ENCODE measurements at regions not wholly inside any gene's neighbourhood (a gene's known extent, or its start where the extent isn't known, plus 50 kb on each side); places are given as distances from the start of the nearest gene placed in this dataset.
"Not testable (repeated sequence)": the region's sequence is repeated elsewhere in the genome, so short reads cannot be mapped to it uniquely, and the experiment has no call there.

- WGBS, result 93% methylated on average over 7 of the region's 7 CpGs
- intact Hi-C loops (cut with DNase I), result no loop called here
These were observed 71.5 kb downstream of the BTBD3 start for GRCh38 chr20:11989018-11989771.

GRCh38 chr20:11992426-11992825 is 74.7 kb downstream of the BTBD3 start:
- Histone ChIP-seq H3K27ac (no peak overlapping the region), H3K4me1 (replicated peaks) (no peaks in the 10 kb centered on the region), H3K36me3 (no peaks in the 10 kb centered on the region), H3K4me3 (no peak overlapping the region), H3K9me3 (no peaks in the 10 kb centered on the region), H3K27me3 (replicated peaks; ENCODE audit: insufficient read depth) (no peaks in the 10 kb centered on the region)
- 76% methylated on average over 2 of the region's 2 CpGs for WGBS
- intact Hi-C loops (cut with DNase I), result no loop called here
- TF ChIP-seq CTCF (IDR thresholded peaks at IDR 0.05) (no peak), POLR2A (IDR thresholded peaks at IDR 0.05) (no peak), POLR2AphosphoS5 (IDR thresholded peaks at IDR 0.05) (no peak)
- DNase-seq (ENCODE audit: low spot score), result no peak

More at GRCh38 chr20:11989018-11989771, 71.5 kb downstream of the BTBD3 start:
- Histone ChIP-seq H3K27me3 (replicated peaks; ENCODE audit: insufficient read depth) (no peaks in the 10 kb centered on the region), H3K36me3 (no peaks in the 10 kb centered on the region), H3K4me1 (replicated peaks) (no peaks in the 10 kb centered on the region), H3K4me3 (no peak overlapping the region), H3K27ac (no peak overlapping the region), H3K9me3 (no peaks in the 10 kb centered on the region)
- TF ChIP-seq CTCF (IDR thresholded peaks at IDR 0.05) (no peak), POLR2A (IDR thresholded peaks at IDR 0.05) (no peak), POLR2AphosphoS5 (IDR thresholded peaks at IDR 0.05) (no peak)
- DNase-seq (ENCODE audit: low spot score), result no peak

GRCh38 chr20:11993886-11994461 is 76.3 kb downstream of the BTBD3 start:
- H3K4me3 ChIP-seq, result no peak overlapping the region
- DNase-seq (ENCODE audit: low spot score), result no peak
- no peak for TF ChIP-seq CTCF (IDR thresholded peaks at IDR 0.05)
- no peak for TF ChIP-seq POLR2A (IDR thresholded peaks at IDR 0.05)
- no peak for TF ChIP-seq POLR2AphosphoS5 (IDR thresholded peaks at IDR 0.05)

GRCh38 chr20:11995805-11996567 is 78.3 kb downstream of the BTBD3 start:
- Histone ChIP-seq H3K36me3 (no peaks in the 10 kb centered on the region), H3K27me3 (replicated peaks; ENCODE audit: insufficient read depth) (no peaks in the 10 kb centered on the region), H3K27ac (no peak overlapping the region), H3K4me1 (replicated peaks) (no peaks in the 10 kb centered on the region), H3K9me3 (no peaks in the 10 kb centered on the region), H3K4me3 (no peak overlapping the region)
- no peak for TF ChIP-seq POLR2A (IDR thresholded peaks at IDR 0.05)
- no peak for TF ChIP-seq CTCF (IDR thresholded peaks at IDR 0.05)
- TF ChIP-seq POLR2AphosphoS5 (IDR thresholded peaks at IDR 0.05), result no peak
- DNase-seq (ENCODE audit: low spot score), result no peak
- WGBS, result 68% methylated on average over 7 of the region's 7 CpGs
- intact Hi-C loops (cut with DNase I), result no loop called here

More at GRCh38 chr20:11993886-11994461, 76.3 kb downstream of the BTBD3 start:
- no peaks in the 10 kb centered on the region for H3K4me1 ChIP-seq (replicated peaks)
- H3K36me3 ChIP-seq, result no peaks in the 10 kb centered on the region
- 96% methylated on average over 7 of the region's 7 CpGs for WGBS
- intact Hi-C loops (cut with DNase I), result no loop called here
- H3K27ac ChIP-seq, result no peak overlapping the region
- no peaks in the 10 kb centered on the region for H3K27me3 ChIP-seq (replicated peaks; ENCODE audit: insufficient read depth)
- H3K9me3 ChIP-seq, result no peaks in the 10 kb centered on the region

GRCh38 chr20:12004776-12005175 is 87.1 kb downstream of the BTBD3 start:
- H3K4me3 ChIP-seq; DNase-seq (ENCODE audit: low spot score); intact Hi-C loops (cut with DNase I); H3K27me3 ChIP-seq (replicated peaks; ENCODE audit: insufficient read depth); H3K9me3 ChIP-seq; H3K4me1 ChIP-seq (replicated peaks); H3K36me3 ChIP-seq; H3K27ac ChIP-seq: not testable (repeated sequence)
- WGBS, result 100% methylated on average over 1 of the region's 1 CpG
